H1 (cell line): ENCODE measurements at regions not wholly inside any gene's neighbourhood (a gene's known extent, or its start where the extent isn't known, plus 50 kb on each side); places are given as distances from the start of the nearest gene placed in this dataset.
A peak's percentile ranks its signal among the peaks of the same experiment; 100 is the strongest.

Experiments
- CTCF ChIA-PET: fragments of 300-600 bp; sonication (Branson Sonifier 250); formaldehyde crosslinking; loops from one replicate; lab custom pipeline; 2021; ENCODE audit not compliant: partially characterized antibody; lab: Charles Lee
- POLR2A ChIA-PET: fragments of 300-600 bp; sonication (Branson Sonifier 250); formaldehyde crosslinking; loops from one replicate; lab custom pipeline; 2021; ENCODE audit warnings: inconsistent platforms; ENCODE audit not compliant: partially characterized antibody; lab: Charles Lee
- DNase-seq, 2 experiments: peaks; one replicate each; pipeline versions ENCODE4 v3.0.0 to v3.0.0-alpha.2; 2010 to 2022; ENCODE audit warnings: low spot score in 2 of 2, low read depth in 1 of 2, mixed read lengths in 1 of 2
- FAIRE-seq: peaks from 2 replicates; lab custom pipeline; 2011; peaks lifted over from hg19 to GRCh38; lab: Jason Lieb, UNC
- H2AFZ ChIP-seq: 2 replicates; pipeline ENCODE4 v1.8.1; 2012; ENCODE audit warnings: low read length, inconsistent platforms
- H2AK5ac ChIP-seq: 2 replicates; pipeline ENCODE4 v1.6.1; 2013; ENCODE audit warnings: low read depth, low read length
- H2BK120ac ChIP-seq: replicated peaks from 2 replicates; pipeline ENCODE3; 2013; ENCODE audit warnings: low read depth, low read length, inconsistent platforms
- H2BK12ac ChIP-seq: 2 replicates; pipeline ENCODE4 v1.6.1; 2013; ENCODE audit warnings: low read depth, low read length
- H2BK15ac ChIP-seq: 2 replicates; pipeline ENCODE4 v1.6.1; 2013; ENCODE audit warnings: low read length
- H2BK20ac ChIP-seq: 2 replicates; pipeline ENCODE4 v1.6.1; 2013; ENCODE audit warnings: low read length
- H2BK5ac ChIP-seq: 2 replicates; pipeline ENCODE4 v1.6.1; 2013; ENCODE audit warnings: low read depth, low read length
- H3K14ac ChIP-seq: 2 replicates; pipeline ENCODE4 v1.6.1; 2013; ENCODE audit warnings: inconsistent platforms; ENCODE audit not compliant: insufficient read length
- H3K18ac ChIP-seq: 2 replicates; pipeline ENCODE4 v1.6.1; 2013; ENCODE audit warnings: low read length; ENCODE audit errors: extremely low read depth
- H3K23ac ChIP-seq: 2 replicates; pipeline ENCODE4 v1.6.1; 2013; ENCODE audit warnings: inconsistent platforms; ENCODE audit not compliant: insufficient read length
- H3K23me2 ChIP-seq: 2 replicates; pipeline ENCODE4 v1.6.1; 2013; ENCODE audit warnings: low read depth, low read length
- H3K27ac ChIP-seq: 2 replicates; pipeline ENCODE4 v1.6.1; 2011; ENCODE audit warnings: low read depth, low read length, inconsistent platforms
- H3K27me3 ChIP-seq, 4 experiments: replicated peaks in 1 of 4; 1 replicate in 1 of 4; 2 replicates in 3 of 4; pipeline versions ENCODE4 v1.6.1 to v1.8.1; 2011 to 2013; ENCODE audit warnings: low read length in 3 of 4, mild to moderate bottlenecking in 3 of 4, inconsistent platforms in 2 of 4, mixed read lengths in 2 of 4, moderate library complexity in 1 of 4; ENCODE audit not compliant: control insufficient read depth in 3 of 4, insufficient read depth in 3 of 4; ENCODE audit errors: extremely low read depth in 1 of 4
- H3K36me3 ChIP-seq, 4 experiments: 2 replicates each; pipeline versions ENCODE4 v1.6.1 to v1.8.1; 2011 to 2013; ENCODE audit warnings: mild to moderate bottlenecking in 4 of 4, low read length in 3 of 4, moderate library complexity in 2 of 4, control low read depth in 1 of 4, inconsistent platforms in 1 of 4; ENCODE audit not compliant: insufficient read depth in 4 of 4, control insufficient read depth in 2 of 4
- H3K4ac ChIP-seq: replicated peaks from 2 replicates; pipeline ENCODE3; 2013; ENCODE audit warnings: low read length, low read depth, mixed read lengths, inconsistent platforms; ENCODE audit not compliant: insufficient read length
- H3K4me1 ChIP-seq, 4 experiments: replicated peaks in 1 of 4; 1 replicate in 1 of 4; 2 replicates in 3 of 4; pipeline versions ENCODE4 v1.6.1 to v1.8.1; 2011 to 2013; ENCODE audit warnings: low read length in 3 of 4, inconsistent platforms in 2 of 4, mixed read lengths in 1 of 4; ENCODE audit not compliant: insufficient read depth in 4 of 4, control insufficient read depth in 3 of 4
- H3K4me2 ChIP-seq, 2 experiments: 2 replicates each; pipeline versions ENCODE4 v1.6.1 to v1.8.1; 2011 to 2013; ENCODE audit warnings: low read depth in 2 of 2, low read length in 2 of 2, control low read depth in 1 of 2, inconsistent platforms in 1 of 2, mild to moderate bottlenecking in 1 of 2; ENCODE audit not compliant: insufficient read depth in 1 of 2
- H3K4me3 ChIP-seq, 4 experiments: fragments of 200-600, 300-600 bp in 1 of 4; sonication (generic), shearing (Covaris generic), sonication (Bioruptor Twin) in 1 of 4; 2 replicates each; pipeline versions ENCODE4 v1.5.1 to v1.8.1; 2011 to 2016; ENCODE audit warnings: low read length in 4 of 4, low read depth in 3 of 4, control low read depth in 2 of 4, inconsistent platforms in 2 of 4, mild to moderate bottlenecking in 2 of 4, mixed read lengths in 1 of 4, moderate library complexity in 1 of 4; ENCODE audit not compliant: insufficient read depth in 2 of 4; ENCODE audit errors: extremely low read depth in 1 of 4
- H3K56ac ChIP-seq: replicated peaks from 2 replicates; pipeline ENCODE3; 2013; ENCODE audit warnings: low read depth, mild to moderate bottlenecking, mixed read lengths, low read length, inconsistent platforms; ENCODE audit not compliant: insufficient read length
- H3K79me1 ChIP-seq: 2 replicates; pipeline ENCODE4 v1.6.1; 2013; ENCODE audit warnings: low read depth, low read length, control low read depth
- H3K79me2 ChIP-seq, 2 experiments: 2 replicates each; pipeline versions ENCODE4 v1.6.1 to v1.8.1; 2012 to 2013; ENCODE audit warnings: low read length in 2 of 2, mild to moderate bottlenecking in 2 of 2, inconsistent platforms in 1 of 2; ENCODE audit not compliant: insufficient read depth in 2 of 2, control insufficient read depth in 1 of 2
- H3K9ac ChIP-seq, 4 experiments: replicated peaks in 1 of 4; 1 replicate in 1 of 4; 2 replicates in 3 of 4; pipeline versions ENCODE4 v1.6.1 to v1.8.1; 2011 to 2013; ENCODE audit warnings: low read depth in 3 of 4, low read length in 3 of 4, control low read depth in 2 of 4, mild to moderate bottlenecking in 2 of 4, moderate library complexity in 2 of 4, inconsistent platforms in 1 of 4; ENCODE audit errors: extremely low read depth in 1 of 4
- H3K9me3 ChIP-seq, 2 experiments: 2 replicates each; pipeline versions ENCODE4 v1.6.1 to v1.8.1; 2012 to 2013; ENCODE audit warnings: mild to moderate bottlenecking in 2 of 2, moderate library complexity in 2 of 2, control low read depth in 1 of 2, inconsistent platforms in 1 of 2, low read depth in 1 of 2, low read length in 1 of 2, mixed read lengths in 1 of 2; ENCODE audit not compliant: insufficient read depth in 2 of 2
- H4K20me1 ChIP-seq, 2 experiments: replicated peaks in 1 of 2; 2 replicates each; pipeline versions ENCODE3 to v1.8.1; 2011 to 2013; ENCODE audit warnings: inconsistent platforms in 2 of 2, low read length in 2 of 2, mild to moderate bottlenecking in 1 of 2; ENCODE audit not compliant: insufficient read depth in 2 of 2, control insufficient read depth in 1 of 2
- H4K5ac ChIP-seq: 2 replicates; pipeline ENCODE4 v1.6.1; 2013; ENCODE audit warnings: low read length, low read depth, mixed read lengths, inconsistent platforms; ENCODE audit not compliant: insufficient read length
- H4K8ac ChIP-seq: 2 replicates; pipeline ENCODE4 v1.8.0; 2013; ENCODE audit warnings: mild to moderate bottlenecking, moderate library complexity, low read length, inconsistent platforms; ENCODE audit not compliant: insufficient read depth; ENCODE audit errors: extremely low read depth
- H4K91ac ChIP-seq: replicated peaks from 2 replicates; pipeline ENCODE3; 2013; ENCODE audit warnings: low read length, mixed read lengths, inconsistent platforms; ENCODE audit not compliant: insufficient read length
- ASH2L ChIP-seq: fragments of 200-600, 300-600 bp; sonication (generic); IDR thresholded peaks from one replicate; pipeline ENCODE4 v1.7.1; 2017; ENCODE audit warnings: low read length
- CHD2 ChIP-seq: IDR thresholded peaks from 2 replicates; pipeline ENCODE4 v1.6.1; 2012; ENCODE audit warnings: low read length, improper control_type of control experiment
- E2F6 ChIP-seq: IDR thresholded peaks from 2 replicates; pipeline ENCODE4 v1.6.1; 2012; ENCODE audit warnings: inconsistent platforms
- GABPA ChIP-seq: IDR thresholded peaks from 2 replicates; pipeline ENCODE4 v1.6.1; 2011; ENCODE audit warnings: mild to moderate bottlenecking, low read length, moderate library complexity, borderline replicate concordance; ENCODE audit not compliant: insufficient read depth
- KDM4A ChIP-seq: IDR thresholded peaks from one replicate; pipeline ENCODE4 v1.7.1; 2012; ENCODE audit warnings: low read depth, mild to moderate bottlenecking, moderate library complexity, low read length, inconsistent platforms; ENCODE audit not compliant: severe bottlenecking
- POLR2A ChIP-seq, 2 experiments: IDR thresholded peaks; 1 replicate in 1 of 2; 2 replicates in 1 of 2; pipeline ENCODE4 v1.6.1; 2011; ENCODE audit warnings: low read depth in 2 of 2, low read length in 2 of 2, mild to moderate bottlenecking in 2 of 2; ENCODE audit errors: control extremely low read depth in 1 of 2
- RAD21 ChIP-seq, 2 experiments: IDR thresholded peaks in 1 of 2; conservative IDR thresholded peaks in 1 of 2; 2 replicates each; pipeline ENCODE4 v1.6.1; 2011; ENCODE audit warnings: low read depth in 2 of 2, low read length in 2 of 2, improper control_type of control experiment in 1 of 2, inconsistent platforms in 1 of 2, mild to moderate bottlenecking in 1 of 2, moderate library complexity in 1 of 2
- RBBP5 ChIP-seq: IDR thresholded peaks from 2 replicates; pipeline ENCODE4 v1.7.1; 2012; ENCODE audit warnings: low read depth, mild to moderate bottlenecking, inconsistent platforms, low read length, moderate library complexity, borderline replicate concordance
- SP1 ChIP-seq: IDR thresholded peaks from 2 replicates; pipeline ENCODE4 v1.6.1; 2011; ENCODE audit warnings: low read depth, low read length
- ZNF274 ChIP-seq: IDR thresholded peaks from 2 replicates; pipeline ENCODE4 v1.7.0; 2012; ENCODE audit warnings: low read length, borderline replicate concordance; ENCODE audit errors: extremely low read depth
- WGBS, 2 experiments: shearing (Covaris generic) in 1 of 2; methylation state at CpG; one replicate each; pipeline versions ENCODE4 v1.1.6 to v1.1.7; 2013 to 2015; ENCODE audit warnings: low lambda C conversion rate in 2 of 2, mixed read lengths in 2 of 2, inconsistent platforms in 1 of 2, low coverage in 1 of 2, missing lambda C conversion rate in 1 of 2; ENCODE audit not compliant: insufficient replicate concordance in 2 of 2, insufficient coverage in 1 of 2, insufficient read length in 1 of 2; ENCODE audit errors: extremely low coverage in 1 of 2, missing lambda C conversion rate in 1 of 2; 5-methylcytosine and 5-hydroxymethylcytosine counted together

DNA sequence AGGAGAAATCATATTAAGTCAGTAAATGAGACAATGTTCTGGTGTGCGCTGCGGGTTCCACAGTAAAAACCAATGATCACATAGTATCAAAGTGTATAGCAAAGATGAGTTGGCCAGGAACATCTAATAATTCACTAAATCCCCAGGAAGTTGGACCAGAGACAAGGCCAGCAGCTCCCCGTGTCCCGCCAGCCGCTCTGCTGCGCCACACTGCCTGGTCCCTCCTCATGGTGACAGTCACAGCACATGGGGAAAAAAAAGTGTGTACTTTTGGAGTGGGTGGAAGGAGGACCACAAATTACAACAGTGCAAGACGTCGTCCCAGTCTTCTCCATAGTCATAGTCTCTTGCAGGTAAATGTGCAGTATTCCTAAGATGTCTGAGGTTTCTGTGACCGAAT, 239.0 kb upstream of the RNF32 start:
- Histone ChIP-seq H4K91ac (no peak overlapping the region), H3K14ac (no peak overlapping the region), H3K27ac (no peak overlapping the region), H3K27me3 (no peaks in the 10 kb centered on the region), H2BK5ac (no peak overlapping the region), H3K56ac (no peak overlapping the region), H3K36me3 (no peaks in the 10 kb centered on the region), H4K5ac (no peak overlapping the region), H3K4ac (no peak overlapping the region), H3K18ac (no peak overlapping the region), H3K79me2 (no peaks in the 10 kb centered on the region)
- CTCF ChIA-PET, result no interaction called here
- POLR2A ChIA-PET, result no interaction called here
- no peak for TF ChIP-seq KDM4A
- TF ChIP-seq SP1, result no peak
- TF ChIP-seq ASH2L, result no peak
- no peak for TF ChIP-seq RBBP5
- no peak for TF ChIP-seq GABPA
- TF ChIP-seq E2F6, result no peak
- no peak for TF ChIP-seq POLR2A (IDR thresholded peaks at IDR 0.05; ENCODE audit: control extremely low read depth in 1 of 2, low read depth in 2 of 2, low read length in 2 of 2)
- no peak for TF ChIP-seq ZNF274
- no peak for TF ChIP-seq RAD21 (IDR thresholded peaks at IDR 0.05 in 1 of 2, conservative IDR thresholded peaks at IDR 0.05 in 1 of 2; ENCODE audit: low read depth in 2 of 2, low read length in 2 of 2)
- TF ChIP-seq CHD2, result no peak
- TF ChIP-seq, all 59 proteins: peak for 0
- H3K9me3 ChIP-seq, result no peaks in the 10 kb centered on the region
- no peaks in the 10 kb centered on the region for H3K4me1 ChIP-seq
- WGBS, 2 experiments, result 91% methylated on average over 9 of the region's 9 CpGs; no CpG with 5 or more reads in 1 of the 2 experiments
- H4K20me1 ChIP-seq, result no peaks in the 10 kb centered on the region
- H2BK12ac ChIP-seq, result no peak overlapping the region
- no peak overlapping the region for H3K4me3 ChIP-seq
- H2AK5ac ChIP-seq, result no peak overlapping the region
- no peaks in the 10 kb centered on the region for H3K23me2 ChIP-seq
- H3K23ac ChIP-seq, result no peak overlapping the region
- no peak overlapping the region for H3K9ac ChIP-seq
- DNase-seq, result no peak
- H3K4me2 ChIP-seq, result no peak overlapping the region
- H4K8ac ChIP-seq, result peak overlapping the region; percentile 83; the same call in 1 of the 2 replicates
- no peaks in the 10 kb centered on the region; the same call in 1 of the 2 replicates for H3K79me1 ChIP-seq
- H2BK120ac ChIP-seq, result no peak overlapping the region
- no peak overlapping the region for H2AFZ ChIP-seq
- no peak overlapping the region for H2BK15ac ChIP-seq
- no peak overlapping the region for H2BK20ac ChIP-seq
- FAIRE-seq, result no peak
